Amniotic stem cell (primary cell): ENCODE measurements at regions not wholly inside any gene's neighbourhood (a gene's known extent, or its start where the extent isn't known, plus 50 kb on each side); places are given as distances from the start of the nearest gene placed in this dataset.

Experiments used
- DNase-seq: peaks from one replicate; lab custom pipeline; 2025; lab: John Stamatoyannopoulos, UW

DNA sequence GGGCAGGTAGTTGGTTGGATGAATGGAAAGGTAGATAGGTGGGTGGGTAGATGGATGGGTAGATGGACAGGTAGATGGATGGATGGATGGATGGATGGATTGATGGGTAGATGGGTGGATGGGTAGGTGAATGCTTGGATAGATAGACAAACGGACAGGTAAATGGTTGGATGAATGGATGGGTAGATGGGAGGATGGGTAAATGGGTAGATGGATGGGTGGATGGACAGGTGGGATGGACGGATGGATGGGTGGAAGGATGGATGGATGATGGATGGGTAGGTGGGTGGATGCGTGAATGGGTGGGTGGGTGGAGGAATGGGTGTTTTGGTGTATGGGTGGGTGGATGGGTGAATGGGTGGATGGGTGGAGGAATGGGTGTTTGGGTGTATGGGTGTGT, 50.1 kb upstream of the ASAP2 start:
- DNase-seq = no peak

DNA sequence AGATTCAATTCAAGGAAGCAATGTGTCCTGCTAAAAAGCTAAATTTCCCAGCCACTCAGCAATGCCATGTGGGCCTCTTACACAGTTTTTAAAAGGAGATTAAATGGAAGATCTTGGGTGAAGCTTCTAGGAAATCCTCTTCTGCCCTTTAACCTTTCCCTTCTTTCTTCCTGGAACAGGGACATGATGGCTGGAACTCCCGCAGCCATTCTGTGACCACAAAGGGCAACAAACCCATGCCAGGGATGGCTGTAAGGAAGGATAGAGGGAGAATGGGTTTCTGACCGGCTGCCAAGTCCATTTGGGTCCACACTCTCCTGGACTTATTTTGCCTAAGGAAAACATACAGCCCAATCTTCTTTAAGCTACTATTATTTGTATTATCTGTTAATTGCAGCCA, 52.6 kb upstream of the ASAP2 start:
- no peak for DNase-seq

DNA sequence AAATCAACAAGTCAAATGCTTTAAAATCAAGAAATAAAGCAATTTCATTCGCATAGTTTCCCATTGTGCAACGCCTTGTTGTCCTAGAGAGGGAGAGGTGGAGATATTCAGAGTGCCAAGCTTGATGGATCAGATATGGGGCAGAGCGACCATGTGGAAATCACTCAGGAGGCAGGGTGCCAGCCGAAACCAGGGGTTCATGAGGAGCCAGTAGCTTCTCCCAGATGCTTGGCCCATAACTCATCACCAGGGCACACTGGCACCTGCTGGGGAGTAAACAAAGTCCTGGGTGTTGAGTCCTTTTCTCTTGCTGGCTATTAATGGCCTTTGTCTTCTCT, 53.0 kb upstream of the ASAP2 start:
- no peak for DNase-seq

DNA sequence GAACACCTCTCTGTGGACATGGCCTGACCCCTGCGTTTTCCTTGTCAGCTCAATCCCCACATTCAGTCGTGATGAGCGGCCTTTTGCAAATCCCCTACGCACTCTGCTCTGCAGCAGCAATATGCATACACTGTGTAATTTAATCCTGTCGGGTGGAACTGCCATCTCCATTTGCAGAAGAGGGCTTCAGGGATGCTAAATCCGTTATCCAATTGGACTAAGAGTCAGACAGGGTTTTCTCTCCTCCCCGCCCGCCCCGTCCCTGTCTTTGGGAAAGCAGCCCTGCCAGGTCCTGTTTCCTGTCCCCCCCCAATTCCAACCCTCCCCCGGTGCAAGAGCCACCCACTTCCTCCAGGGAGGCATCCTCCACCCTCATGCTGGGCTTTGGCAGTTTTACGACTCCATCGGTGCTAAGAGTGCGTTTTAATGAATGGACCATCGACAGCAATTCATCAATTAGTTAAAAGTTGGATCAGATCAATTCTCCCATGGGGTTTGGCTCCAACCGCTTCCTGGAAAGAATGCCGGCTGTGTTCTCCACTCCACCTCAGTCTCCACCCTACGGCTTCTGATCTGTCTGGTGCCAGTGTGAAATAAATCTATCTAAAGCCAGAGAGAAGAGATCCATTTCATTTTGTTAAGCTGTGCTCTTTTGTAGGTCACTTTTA, 53.5 kb upstream of the ASAP2 start:
- no peak for DNase-seq

DNA sequence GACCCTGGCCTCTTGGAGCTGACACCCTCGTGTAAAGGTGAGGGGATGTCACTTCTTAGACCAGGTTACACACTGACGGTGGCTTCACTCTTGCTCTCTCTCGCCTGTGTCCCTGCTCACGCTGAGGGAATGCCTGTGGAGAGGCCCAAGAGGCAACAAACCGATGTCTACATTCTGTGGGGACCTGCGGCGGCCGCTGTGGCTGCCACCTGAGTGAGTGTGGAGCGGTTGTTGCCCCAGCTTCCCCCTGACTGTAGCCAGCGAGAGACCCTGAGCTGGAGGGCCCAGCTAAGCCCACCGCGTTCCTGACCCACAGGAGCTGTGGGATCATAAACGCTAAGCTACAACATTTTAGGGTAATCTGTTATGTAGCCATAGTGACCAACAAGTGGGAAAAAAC, 55.7 kb upstream of the ASAP2 start:
- DNase-seq = no peak

DNA sequence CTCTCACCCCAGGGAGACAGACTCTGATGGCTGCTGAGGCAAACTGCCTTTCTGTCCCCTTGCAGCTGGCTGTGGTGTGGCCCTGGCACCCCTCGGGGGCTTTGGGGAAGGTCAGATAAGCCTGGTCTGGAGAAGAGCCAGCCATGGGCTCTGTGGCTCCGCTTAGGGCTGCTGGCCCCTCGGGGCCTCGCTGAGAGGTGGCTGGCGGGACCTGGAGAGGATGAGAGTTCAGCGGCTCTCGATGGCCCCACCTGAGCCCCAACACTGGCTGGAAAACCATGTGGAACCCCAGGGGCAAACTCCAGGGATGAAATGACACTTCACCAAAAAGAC, 56.1 kb upstream of the ASAP2 start:
- DNase-seq = no peak

DNA sequence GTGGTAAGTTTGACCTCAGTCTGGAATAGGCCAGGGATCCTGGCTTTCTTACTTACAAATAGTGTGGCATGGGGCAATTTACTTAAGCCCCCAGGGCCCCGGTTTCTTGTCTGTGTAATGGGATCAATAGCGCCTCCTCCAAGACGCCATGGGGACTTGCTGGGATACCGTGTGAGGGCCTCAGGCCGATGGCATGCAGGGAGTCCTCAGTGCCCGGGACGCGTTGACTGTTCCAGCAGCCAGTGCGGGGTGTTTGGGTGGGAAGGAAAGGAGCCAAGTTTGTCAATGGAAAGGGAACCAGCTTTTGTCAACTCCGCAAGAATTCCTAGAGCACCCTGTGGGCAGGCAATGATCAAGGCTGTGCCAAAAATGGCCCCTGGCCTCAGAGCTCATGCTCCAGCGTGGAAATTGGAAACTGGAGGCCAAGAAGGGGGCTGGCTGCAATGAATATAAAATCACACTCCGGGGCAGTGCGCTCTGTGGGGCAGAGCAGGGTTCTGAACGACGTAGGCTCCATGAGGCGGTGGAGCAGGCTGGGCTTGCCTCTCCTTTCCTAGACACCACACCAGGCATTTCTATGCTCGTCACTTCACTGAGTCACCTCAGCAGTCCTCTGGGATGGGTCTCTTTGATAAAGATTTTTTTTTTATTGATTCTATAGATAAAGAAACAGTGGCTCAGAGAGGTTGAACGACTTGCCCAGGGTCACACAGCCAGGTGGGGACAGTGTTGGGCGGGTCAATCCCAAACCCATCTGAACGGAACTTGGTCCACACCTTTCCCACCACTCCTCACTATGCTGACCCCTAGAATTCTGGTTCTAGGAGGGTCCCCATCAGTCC, 56.7 kb upstream of the ASAP2 start:
- no peak for DNase-seq

DNA sequence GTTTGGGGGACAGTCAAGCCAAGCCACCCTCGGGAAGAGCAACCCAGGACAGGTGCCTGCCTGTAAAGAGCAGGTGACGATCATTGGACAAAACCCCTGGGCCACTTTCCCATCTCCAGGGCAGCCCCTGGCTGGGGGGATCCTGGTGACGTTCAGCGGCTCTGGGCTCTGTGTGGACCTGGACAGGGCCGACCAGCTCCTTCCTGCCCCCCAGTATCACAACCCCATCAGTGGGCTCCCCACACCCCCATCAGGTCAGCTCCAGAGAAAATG, 57.3 kb upstream of the ASAP2 start:
- DNase-seq = no peak

DNA sequence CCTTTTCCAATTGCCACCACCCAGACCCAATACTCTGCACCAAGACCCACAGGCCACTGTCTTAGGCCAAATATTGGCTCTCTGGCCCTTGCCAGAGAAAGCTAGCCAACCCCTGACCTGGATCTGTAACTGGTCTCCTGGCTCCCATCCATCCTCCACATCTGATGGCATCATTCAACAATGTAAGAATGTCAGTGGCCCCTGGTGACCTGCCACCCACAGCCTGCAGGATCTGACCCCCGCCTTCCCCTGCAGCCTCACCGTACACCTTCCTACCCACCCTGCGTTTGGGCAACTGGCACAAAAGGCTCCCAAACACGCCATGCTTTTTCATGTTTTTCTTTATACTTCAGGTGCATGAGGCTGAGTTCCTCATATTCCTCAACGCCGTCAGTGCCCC, 60.0 kb upstream of the ASAP2 start:
- no peak for DNase-seq

DNA sequence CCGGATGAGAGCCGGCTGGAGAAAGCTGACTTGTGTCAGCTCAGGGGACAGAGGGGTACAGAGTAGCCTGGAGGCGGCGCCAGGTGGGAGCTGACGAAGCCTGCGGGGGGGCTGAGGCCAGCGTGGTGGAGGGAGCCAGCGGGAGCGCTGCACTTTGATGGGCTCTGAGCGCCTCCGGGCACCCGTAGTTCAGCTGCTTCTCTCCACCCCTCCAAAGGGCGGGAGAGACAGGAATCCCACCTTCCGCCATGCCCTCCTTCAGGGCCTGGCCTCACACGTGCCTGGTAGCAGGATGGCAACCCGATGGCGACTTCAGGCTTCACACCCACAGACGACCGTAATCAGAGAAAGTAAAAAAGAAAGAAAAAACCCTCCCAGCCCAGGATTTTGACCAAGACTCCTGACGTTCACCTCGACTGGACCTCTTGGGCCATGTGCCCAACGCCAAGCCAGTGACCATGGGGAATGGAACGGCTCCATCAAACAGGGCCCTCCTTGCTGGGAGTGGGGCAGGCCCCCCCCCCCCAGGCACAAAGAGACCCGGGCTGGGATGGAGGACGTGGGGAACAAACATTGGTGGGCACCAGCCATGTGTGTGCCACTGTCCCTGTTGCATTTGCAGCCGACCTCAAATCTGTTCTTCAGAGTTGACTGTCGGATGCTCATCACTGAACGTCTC, 60.7 kb upstream of the ASAP2 start:
- DNase-seq = no peak

DNA sequence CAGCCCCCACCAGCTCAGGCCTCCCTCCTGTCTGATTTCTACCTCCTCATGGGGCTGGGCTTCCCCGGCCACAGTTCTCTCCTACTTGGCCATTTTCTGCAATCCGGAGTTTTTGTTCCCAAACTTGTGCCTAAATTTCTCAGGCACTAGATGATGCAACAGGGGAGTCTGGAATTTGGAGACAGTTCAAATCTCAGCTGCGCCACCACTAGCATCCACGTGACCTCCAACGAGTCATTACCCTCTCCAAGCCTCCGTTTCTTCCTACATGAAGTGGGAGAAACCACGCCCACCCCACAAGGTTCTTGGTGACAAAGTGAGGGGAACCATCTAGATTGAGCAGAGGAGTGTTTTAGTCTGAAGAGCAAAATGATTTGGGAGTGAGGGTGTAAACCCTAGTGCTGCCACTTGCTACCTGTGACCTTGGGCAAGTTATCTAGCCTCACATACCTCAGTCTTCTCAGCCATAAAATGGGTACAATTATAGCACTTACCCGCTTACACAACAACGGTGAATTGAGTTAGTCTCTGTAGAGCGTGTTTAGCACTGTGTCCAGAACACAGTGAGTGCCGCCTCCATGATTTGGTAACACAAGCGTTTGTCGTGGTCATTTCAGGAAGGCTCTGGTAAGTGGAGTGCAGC, 61.4 kb upstream of the ASAP2 start:
- DNase-seq = no peak

DNA sequence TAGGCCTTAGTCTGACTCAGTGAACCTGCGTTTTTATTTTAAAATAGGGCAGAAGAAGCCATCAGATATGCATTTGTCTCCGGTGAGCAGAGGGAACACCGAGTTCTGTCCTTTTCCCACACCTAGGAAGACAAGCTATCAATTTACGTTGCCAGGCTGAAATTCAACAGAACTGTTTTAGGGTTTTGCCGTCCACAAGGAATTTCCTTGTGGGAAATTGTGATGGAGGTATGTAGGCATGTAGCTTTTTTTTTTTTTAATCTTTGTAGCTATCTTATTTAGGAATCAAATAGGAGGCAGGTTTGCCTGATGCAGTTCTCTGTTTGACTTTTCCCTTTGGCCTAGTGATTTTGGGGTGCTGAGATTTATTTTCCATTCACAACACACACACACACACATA, 62.0 kb upstream of the ASAP2 start:
- no peak for DNase-seq

DNA sequence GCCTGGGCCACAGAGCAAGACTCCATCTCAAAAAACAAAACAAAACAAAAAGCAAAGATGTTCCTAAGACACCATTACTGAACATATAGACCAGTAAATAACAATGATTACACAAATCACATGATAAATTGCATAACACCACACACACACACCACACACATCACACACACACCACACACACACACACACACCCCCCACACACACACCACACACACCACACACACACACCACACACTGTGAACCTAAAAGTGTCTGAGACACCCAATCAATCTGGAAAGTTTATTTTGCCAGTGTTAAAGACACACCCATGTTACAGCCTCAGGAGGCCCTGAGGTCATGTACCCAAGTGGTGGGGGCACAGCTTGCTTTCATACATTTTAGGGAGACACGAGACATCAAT, 62.6 kb upstream of the ASAP2 start:
- DNase-seq = no peak

DNA sequence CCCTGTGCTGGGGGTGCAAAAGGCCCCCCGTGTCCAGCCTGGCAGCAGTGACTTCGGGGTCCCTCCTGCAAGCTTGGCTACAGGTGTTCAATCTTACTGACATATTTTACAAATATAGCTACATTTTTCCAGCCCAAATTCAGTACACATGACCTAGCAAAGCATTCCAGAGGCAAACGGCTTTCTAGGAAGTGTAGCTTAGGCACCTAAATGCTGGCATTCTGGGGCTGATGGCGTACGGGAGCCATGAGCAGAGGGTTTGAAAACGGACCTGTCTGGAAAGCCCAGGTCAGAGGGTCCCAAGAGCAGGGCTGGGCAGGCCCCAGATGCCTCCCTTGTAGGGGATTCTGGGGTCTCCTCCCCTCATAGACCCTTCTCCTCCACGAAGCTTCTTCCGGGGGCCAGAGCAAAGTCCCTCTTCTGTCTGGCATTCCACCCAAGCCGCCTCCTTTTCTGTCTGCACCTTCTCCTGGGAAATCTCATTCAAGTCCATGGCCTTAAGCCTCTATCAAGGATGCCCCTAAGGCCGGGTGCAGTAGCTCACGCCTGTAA, 63.3 kb upstream of the ASAP2 start:
- DNase-seq = no peak

DNA sequence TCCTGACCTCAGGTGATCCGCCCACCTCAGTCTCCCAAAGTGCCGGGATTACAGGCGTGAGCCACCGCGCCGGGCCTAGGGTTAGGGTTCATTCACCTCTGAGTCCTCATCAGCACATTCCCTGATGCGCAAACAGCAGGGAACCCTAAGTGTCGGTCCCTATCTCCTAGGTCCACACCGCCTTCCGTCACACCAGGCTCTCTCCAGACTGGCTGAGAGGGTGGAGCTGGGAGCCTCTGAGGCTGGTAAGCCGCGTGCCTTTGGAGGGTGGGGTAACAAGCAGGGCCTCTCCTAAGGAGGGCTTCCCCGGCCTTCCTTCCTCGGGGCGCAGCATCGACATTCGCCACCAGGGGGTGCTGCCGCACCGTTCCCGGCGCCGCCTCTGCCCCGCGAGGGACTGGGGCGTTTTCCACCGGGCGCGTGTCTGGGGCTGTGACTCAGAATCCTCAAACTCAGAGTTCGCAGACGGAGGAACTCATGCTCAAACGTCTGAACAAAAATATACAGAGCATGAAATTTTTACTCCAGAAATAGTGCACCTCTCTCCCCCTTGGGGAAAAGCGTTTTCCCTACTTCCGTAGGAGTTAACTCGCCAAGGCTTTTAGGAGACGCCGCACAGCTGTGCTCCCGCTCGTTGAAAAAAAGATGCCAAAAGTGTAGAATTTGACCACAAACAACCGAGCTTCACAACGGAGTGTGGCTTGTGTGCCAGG, 63.9 kb upstream of the ASAP2 start:
- peak; percentile 68 for DNase-seq

DNA sequence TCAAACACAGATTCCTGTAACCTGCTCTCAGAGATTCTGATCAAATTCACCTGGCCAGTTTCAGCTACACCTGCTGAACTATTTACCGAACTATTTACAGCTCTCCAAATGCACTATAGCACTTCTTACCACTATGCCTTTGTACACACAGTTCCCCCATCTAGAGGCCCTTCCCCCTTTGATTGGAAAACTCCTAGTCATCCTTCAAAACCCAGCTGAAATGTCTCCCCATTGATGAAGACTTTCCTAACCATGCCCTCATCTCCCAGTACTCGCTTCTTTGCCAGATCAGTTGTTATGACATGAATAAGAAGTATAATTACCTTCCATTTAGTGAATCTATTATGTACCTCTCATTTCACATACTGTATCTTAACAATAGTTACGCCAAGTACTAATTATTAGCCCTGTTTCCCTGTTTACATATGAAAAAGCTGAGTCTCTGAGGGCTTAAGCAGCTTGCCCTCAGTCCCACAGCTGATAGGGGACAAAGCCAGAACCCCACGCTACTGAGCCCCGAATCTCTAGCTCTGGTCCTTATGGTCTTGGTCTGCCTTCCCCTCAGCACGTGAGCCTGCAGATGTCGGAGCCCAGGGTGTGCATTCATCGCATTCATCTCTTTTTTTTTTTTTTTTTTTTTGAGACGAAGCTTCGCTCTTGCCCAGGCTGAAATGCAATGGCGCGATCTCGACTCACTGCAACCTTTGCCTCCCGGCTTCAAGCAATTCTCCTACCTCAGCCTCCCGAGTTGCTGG, 64.7 kb upstream of the ASAP2 start:
- DNase-seq = no peak

DNA sequence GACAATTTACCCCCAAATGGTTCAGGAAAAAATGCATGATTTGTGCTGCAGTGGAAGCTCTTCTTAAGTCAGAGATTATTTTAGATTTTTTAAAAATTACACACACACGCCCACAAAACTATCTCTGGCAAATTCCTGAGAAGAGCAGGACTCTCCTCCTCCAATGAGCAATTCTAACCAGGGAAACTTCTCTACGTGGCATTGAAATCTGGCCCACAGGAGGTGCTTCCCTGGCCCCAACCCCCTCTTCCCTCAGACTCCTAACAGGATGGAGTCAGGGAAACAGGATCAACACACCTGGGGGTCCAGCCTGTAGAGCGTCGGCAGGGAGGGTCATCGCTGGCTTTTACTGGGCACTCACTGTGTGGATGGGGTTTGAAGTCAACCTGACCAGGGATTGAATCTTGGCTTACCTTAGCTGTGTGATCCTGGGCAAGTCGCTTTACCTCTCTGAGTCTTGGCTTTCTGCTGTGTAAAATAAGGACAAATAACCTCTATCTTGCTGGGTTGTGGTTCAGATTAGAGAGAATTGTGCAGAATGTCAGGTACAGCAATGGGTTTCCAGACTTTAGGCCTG, 65.4 kb upstream of the ASAP2 start:
- DNase-seq = no peak

DNA sequence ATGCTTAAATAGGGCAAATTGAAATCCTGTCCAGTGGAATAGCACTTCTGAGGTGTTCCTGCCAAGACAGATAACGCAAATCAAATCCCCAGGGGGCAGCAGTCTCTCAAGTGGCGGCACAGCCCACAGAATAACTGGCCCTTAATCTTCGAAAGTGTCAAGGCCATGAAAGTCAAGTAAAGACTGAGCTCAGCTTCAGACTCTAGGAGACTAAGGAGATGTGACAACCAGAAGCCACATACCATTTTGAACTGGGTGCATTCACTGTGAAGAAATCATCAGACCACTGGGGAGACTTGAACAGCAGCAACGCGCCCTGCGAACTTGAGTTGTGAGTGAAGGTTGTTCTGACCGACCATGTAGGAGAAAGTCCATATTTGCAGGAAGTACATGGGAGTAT, 66.0 kb upstream of the ASAP2 start:
- DNase-seq = no peak

DNA sequence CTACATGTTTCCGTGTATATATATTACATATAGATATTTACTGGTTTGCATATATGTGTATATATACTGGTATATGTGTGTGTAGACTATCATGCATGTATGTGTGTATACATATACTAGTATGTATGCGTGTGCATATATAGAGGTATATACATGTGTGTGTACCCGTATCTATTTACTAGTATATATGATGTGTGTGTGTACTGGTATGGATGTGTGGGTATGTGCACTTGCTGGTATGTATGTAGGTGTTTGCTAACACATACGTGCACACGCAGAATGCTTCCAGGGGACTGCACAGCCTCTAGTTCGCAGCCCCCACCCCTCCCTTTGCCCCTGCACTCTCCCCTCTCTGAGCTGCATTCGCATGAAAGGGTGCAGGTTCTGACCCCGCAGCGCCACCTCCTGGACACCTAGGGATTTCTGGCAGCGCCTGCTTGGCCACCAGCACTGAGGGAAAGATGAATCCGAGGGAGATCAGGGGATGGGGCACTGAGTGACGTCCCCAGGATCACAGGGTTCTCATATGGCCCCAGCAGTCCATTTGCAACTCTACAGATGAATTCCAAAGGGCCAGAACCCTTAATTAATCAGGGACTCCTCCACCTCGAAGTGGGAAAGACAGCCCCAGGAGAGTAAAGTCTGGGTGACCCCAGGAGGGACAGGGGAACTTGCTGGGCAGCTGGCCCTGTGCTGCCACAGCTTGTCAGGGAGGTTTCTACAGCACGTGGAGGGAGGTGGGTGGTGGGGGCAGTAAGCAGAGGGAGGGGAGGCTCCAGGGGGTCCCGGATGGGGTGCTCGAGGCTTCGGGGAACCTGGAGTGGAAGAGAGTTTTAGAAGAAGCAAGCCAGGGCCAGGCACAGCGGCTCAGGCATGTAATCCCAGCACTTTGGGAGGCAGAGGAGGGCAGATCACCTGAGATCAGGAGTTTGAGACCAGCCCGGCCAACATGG, 66.8 kb upstream of the ASAP2 start:
- DNase-seq = peak; percentile 11
